Psoas muscle (tissue), 7 donors: ENCODE measurements at regions not wholly inside any gene's neighbourhood (a gene's known extent, or its start where the extent isn't known, plus 50 kb on each side); places are given as distances from the start of the nearest gene placed in this dataset.

Experiments
- ATAC-seq, 4 donors: fragments of 200-7000 bp; cut with Tn5 transposase; one replicate each; pipeline ENCODE4 v1.9.1; 2020; ENCODE audit warnings: moderate library complexity in 3 of 4, mild to moderate bottlenecking in 2 of 4
- DNase-seq, 2 donors: peaks; one replicate each; pipeline ENCODE4 v3.0.0-alpha.2; 2020
- H3K27ac ChIP-seq: fragments of 200-600 bp; one replicate; pipeline ENCODE4 v1.8.0; 2022
- H3K27me3 ChIP-seq, 3 donors: fragments of 200-600 bp in 1 of 3; one replicate each; pipeline versions ENCODE4 v1.6.1 to v1.8.0; 2013 to 2022; ENCODE audit warnings: low read length in 2 of 3, mild to moderate bottlenecking in 2 of 3, moderate library complexity in 1 of 3; ENCODE audit not compliant: insufficient read depth in 3 of 3
- H3K36me3 ChIP-seq, 2 donors: fragments of 200-600 bp in 1 of 2; one replicate each; pipeline versions ENCODE4 v1.6.1 to v1.8.0; 2013 to 2022; ENCODE audit warnings: low read depth in 1 of 2, mild to moderate bottlenecking in 1 of 2, moderate library complexity in 1 of 2; ENCODE audit not compliant: insufficient read depth in 1 of 2
- H3K4me1 ChIP-seq: fragments of 200-600 bp; one replicate; pipeline ENCODE4 v1.8.0; 2022
- H3K4me3 ChIP-seq: fragments of 200-600 bp; one replicate; pipeline ENCODE4 v1.8.0; 2022; ENCODE audit warnings: mild to moderate bottlenecking
- H3K9me3 ChIP-seq: fragments of 200-600 bp; one replicate; pipeline ENCODE4 v1.8.0; 2022
- CTCF ChIP-seq: fragments of 200-600 bp; IDR thresholded peaks from one replicate; pipeline ENCODE4 v1.8.0; 2022; ENCODE audit warnings: antibody characterized with exemption
- WGBS, 3 donors: extraction: QIAGEN DNeasy Blood & Tissue Kit; methylation state at CpG; one replicate each; pipeline versions ENCODE4 v1.1.6 to v1.1.7; 2013; 5-methylcytosine and 5-hydroxymethylcytosine counted together
- intact Hi-C, 2 donors: fragments of 100-400 bp; cut with DNase I; formaldehyde crosslinking; loops; one replicate each; pipeline versions ENCODE4 v1.11.0 to v1.14.2; 2022
- donor health status: healthy with polysubstance abuse.
- donor health status: DM: no; HTN: no; CAD: no; lungs with moderate emphysema.
- donor health status: Bipolar disorder and iron deficiency.
- donor health status: healthy.
- donor health status: DM: yes; HTN: yes; CAD: no.
- donor health status: DM: no; HTN: no; CAD: no.
- donor health status: DM: yes; HTN: yes; CAD: no.

GRCh38 chr14:87566991-87567390 lies 426.0 kb downstream of the GALC start:
- no peak overlapping the region for H3K27ac ChIP-seq

DNA sequence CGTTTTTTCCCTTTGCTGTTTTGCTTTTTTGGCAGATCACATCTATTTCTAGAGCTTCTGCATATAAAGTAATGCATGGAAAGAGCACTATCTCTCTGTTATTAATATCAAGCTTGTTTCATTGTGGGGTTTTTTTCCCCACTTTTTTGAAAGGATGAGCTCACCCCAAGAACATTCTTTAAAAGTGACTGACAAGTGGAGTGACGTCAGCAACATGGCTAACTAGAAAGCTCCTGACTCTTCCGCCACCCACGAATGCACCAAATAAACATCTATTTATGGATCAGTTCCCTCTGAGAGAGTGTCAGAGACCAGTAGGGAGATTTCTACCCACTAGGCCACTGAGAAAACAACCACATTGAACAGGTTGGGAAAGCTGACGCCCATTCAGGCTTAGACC lies 445.4 kb downstream of the GALC start:
- 75 to 81% (median 78%) methylated on average over 5 of the region's 5 CpGs for WGBS, 3 donors
- H3K27ac ChIP-seq, result no peak overlapping the region
- no peak overlapping the region for H3K4me3 ChIP-seq
- H3K9me3 ChIP-seq, result peaks cover 13% of the 10 kb centered on the region
- ATAC-seq (no peak), DNase-seq (no peak)
- no peaks in the 10 kb centered on the region for H3K27me3 ChIP-seq
- H3K4me1 ChIP-seq, result no peaks in the 10 kb centered on the region
- no peak for TF ChIP-seq CTCF
- no peaks in the 10 kb centered on the region for H3K36me3 ChIP-seq
- intact Hi-C loops, result no loop called here

More at GRCh38 chr14:87566991-87567390, 426.0 kb downstream of the GALC start:
- ATAC-seq (no peak), DNase-seq (no peak)
- Histone ChIP-seq H3K4me3 (no peak overlapping the region), H3K27me3 (no peaks in the 10 kb centered on the region), H3K36me3 (no peaks in the 10 kb centered on the region), H3K9me3 (no peaks in the 10 kb centered on the region), H3K4me1 (no peaks in the 10 kb centered on the region)
- intact Hi-C loops, result no loop called here
- no peak for TF ChIP-seq CTCF
- 5 to 8% (median 7%) methylated on average over 2 of the region's 2 CpGs for WGBS, 3 donors

DNA sequence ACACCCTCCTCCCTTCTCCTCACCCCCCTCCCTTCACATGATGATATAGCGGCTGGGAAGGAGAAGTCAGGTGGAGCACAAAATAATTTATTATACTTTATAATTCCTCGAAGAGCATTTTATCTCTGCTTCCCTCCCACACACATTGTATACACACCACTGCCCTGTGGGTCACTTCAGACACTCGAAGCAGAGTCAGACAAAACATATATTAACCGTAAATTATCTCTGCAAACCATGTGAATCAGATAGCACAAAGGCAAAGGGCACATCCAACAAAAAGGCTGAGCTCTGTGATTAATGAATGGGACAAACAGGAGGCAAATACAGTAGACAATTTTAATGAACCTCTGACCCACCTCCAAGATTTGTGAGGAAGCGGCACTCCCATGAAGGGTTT lies 450.7 kb downstream of the GALC start:
- Histone ChIP-seq H3K27ac (no peak overlapping the region), H3K9me3 (no peaks in the 10 kb centered on the region), H3K4me1 (no peaks in the 10 kb centered on the region), H3K4me3 (no peak overlapping the region), H3K36me3 (no peaks in the 10 kb centered on the region), H3K27me3 (no peaks in the 10 kb centered on the region)
- ATAC-seq (no peak), DNase-seq (no peak)
- TF ChIP-seq CTCF, result no peak
- WGBS, 3 donors, result 62 to 69% (median 67%) methylated on average over 5 of the region's 5 CpGs
- intact Hi-C loops, result no loop called here

DNA sequence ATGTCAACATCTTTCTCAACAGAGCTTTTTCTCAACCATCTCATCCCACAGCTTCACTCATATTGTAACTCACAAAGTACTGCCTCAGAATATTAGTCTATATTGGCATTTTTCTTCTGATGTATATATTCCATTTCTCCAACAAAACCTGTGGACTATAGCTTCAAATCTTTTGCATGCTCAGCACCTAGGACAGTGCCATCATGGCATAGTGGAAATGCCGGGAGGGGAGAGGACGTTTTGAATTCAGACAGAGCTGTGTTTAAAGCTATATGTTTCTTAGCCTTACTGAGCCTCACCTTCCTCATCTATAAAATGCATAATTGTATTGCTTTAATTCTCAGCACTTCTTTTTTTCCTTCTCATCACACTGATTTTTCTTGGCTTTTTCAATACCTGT lies 452.6 kb downstream of the GALC start:
- no peak for ATAC-seq
- intact Hi-C loops, result no loop called here
- H3K36me3 ChIP-seq, result no peaks in the 10 kb centered on the region
- 35 to 44% (median 42%) methylated on average over 2 of the region's 2 CpGs for WGBS, 3 donors
- H3K4me1 ChIP-seq, result no peaks in the 10 kb centered on the region
- H3K4me3 ChIP-seq, result no peak overlapping the region
- H3K27me3 ChIP-seq, result no peaks in the 10 kb centered on the region
- no peak overlapping the region for H3K27ac ChIP-seq
- H3K9me3 ChIP-seq, result no peaks in the 10 kb centered on the region
- DNase-seq, result no peak
- TF ChIP-seq CTCF, result no peak

DNA sequence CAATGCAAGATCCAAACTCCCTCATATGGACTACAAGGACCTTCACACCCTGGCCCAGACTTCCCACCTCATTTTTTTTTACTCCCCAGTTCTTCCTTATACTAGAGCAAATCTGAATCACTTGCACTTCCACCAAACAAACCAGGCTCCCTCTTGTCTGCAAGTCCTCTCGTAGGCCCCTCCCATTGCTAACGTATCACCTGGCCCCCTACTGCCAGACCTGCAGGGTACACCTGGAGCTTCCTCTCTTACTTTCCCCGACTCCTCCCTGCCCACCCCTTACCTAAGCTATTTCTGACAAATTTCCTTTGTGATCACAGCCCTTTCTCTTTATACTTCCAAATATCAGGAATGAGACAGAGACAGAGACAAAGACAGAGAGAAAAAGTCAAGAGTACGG lies 463.9 kb downstream of the GALC start:
- TF ChIP-seq CTCF, result no peak
- no peaks in the 10 kb centered on the region for H3K36me3 ChIP-seq
- ATAC-seq (no peak), DNase-seq (no peak)
- H3K9me3 ChIP-seq, result no peaks in the 10 kb centered on the region
- H3K4me1 ChIP-seq, result no peaks in the 10 kb centered on the region
- intact Hi-C loops, result no loop called here
- H3K27me3 ChIP-seq, result peaks cover 0 to 1% (median 0%) of the 10 kb centered on the region in 3 donors
- no peak overlapping the region for H3K27ac ChIP-seq
- no peak overlapping the region for H3K4me3 ChIP-seq
- 62 to 66% (median 63%) methylated on average over 4 of the region's 4 CpGs for WGBS, 3 donors
